ENCODE measurements at regions not wholly inside any gene's neighbourhood (a gene's known extent, or its start where the extent isn't known, plus 50 kb on each side); places are given as distances from the start of the nearest gene placed in this dataset.

DNA sequence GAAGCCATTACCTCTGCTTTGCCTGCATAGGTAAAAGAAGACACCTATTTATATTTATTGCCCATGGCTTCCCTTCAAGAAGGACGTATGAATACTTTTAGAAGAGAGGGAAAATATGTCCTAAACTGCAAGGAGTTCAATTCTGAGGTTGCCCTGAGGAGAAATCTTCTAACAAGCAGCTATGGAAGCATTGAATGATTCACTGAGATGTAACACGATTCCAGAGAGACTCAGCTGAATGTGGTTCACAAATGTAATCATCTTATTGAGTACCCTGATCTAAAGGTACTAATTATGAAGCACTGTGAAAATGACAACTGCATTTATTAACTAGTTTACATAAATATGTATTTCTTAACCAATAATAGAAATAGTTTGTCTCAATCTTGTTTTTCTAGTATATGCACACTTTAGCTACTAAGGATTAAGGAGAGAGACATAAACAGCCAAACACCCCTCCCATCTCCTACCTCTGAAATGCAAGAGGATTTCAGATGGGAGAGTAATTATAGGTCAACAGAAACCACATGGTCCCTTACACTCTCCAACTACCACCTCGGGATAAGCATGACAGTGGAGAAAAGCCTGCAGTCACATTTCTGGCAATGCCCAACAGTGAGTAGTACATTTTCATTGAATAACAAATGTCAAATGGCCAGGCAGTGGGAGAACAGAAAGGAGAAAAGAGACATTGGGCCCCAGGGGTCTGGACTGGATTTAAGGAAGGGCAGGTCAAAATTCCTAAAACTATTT, 506.2 kb upstream of the IL12A start:
- Histone ChIP-seq H3K14ac (ENCODE audit: low read length) (no peak overlapping the region), H3K27me3 (ENCODE audit: control insufficient read depth in 3 of 3, insufficient read depth in 3 of 3, low read depth in 1 of 3, low read length in 3 of 3) (no peaks in the 10 kb centered on the region), H3K4me1 (ENCODE audit: control insufficient read depth in 2 of 2, insufficient read depth in 1 of 2, low read depth in 1 of 2, low read length in 2 of 2) (no peaks in the 10 kb centered on the region), H2BK15ac (ENCODE audit: low read length) (no peak overlapping the region), H3K4me3 (ENCODE audit: low read length in 2 of 2) (no peak overlapping the region), H2BK5ac (ENCODE audit: low read length) (no peak overlapping the region), H3K79me1 (ENCODE audit: low read depth, low read length) (no peaks in the 10 kb centered on the region), H3K36me3 (replicated peaks in 1 of 2; ENCODE audit: control insufficient read depth in 2 of 2, insufficient read depth in 2 of 2, low read length in 2 of 2) (no peaks in the 10 kb centered on the region), H2BK120ac (ENCODE audit: low read depth, low read length) (no peak overlapping the region), H3K9ac (ENCODE audit: low read depth, low read length, poor library complexity) (no peak overlapping the region), H4K8ac (ENCODE audit: low read depth, low read length) (no peak overlapping the region), H4K91ac (ENCODE audit: low read depth, low read length, poor library complexity) (no peak overlapping the region), H3K27ac (replicated peaks; ENCODE audit: low read length) (no peak overlapping the region), H2AK5ac (ENCODE audit: low read depth, low read length) (no peak overlapping the region), H2AFZ (ENCODE audit: low read length) (no peak overlapping the region), H3K9me3 (replicated peaks in 1 of 2; ENCODE audit: control insufficient read depth in 2 of 2, insufficient read depth in 1 of 2, low read depth in 1 of 2, low read length in 2 of 2) (no peaks in the 10 kb centered on the region), H3K18ac (ENCODE audit: low read length) (no peak overlapping the region), H2BK12ac (ENCODE audit: low read length) (no peak overlapping the region), H3K4me2 (ENCODE audit: insufficient read depth, low read length, poor library complexity, severe bottlenecking) (no peak overlapping the region), H3K4ac (ENCODE audit: low read length) (no peak overlapping the region), H3K23ac (ENCODE audit: low read depth, low read length, poor library complexity) (no peak overlapping the region)
- no CpG with 5 or more reads among the region's 3 CpGs for whole genome bisulfite sequencing, 2 donors (ENCODE audit: extremely low coverage in 2 of 2, insufficient read length in 2 of 2, insufficient replicate concordance in 1 of 2)
- no peak for DNase-seq (ENCODE audit: low spot score)

GRCh38 chr3:159482994-159483367, 505.7 kb upstream of the IL12A start:
- no peak overlapping the region for H2BK5ac ChIP-seq (ENCODE audit: low read length)
- H3K79me1 ChIP-seq (ENCODE audit: low read depth, low read length) = no peaks in the 10 kb centered on the region
- H3K4me2 ChIP-seq (ENCODE audit: insufficient read depth, low read length, poor library complexity, severe bottlenecking) = no peak overlapping the region
- H3K4me1 ChIP-seq (ENCODE audit: control insufficient read depth in 2 of 2, insufficient read depth in 1 of 2, low read depth in 1 of 2, low read length in 2 of 2) = no peaks in the 10 kb centered on the region
- H2BK12ac ChIP-seq (ENCODE audit: low read length) = no peak overlapping the region
- H3K9ac ChIP-seq (ENCODE audit: low read depth, low read length, poor library complexity) = no peak overlapping the region
- WGBS, 2 donors (ENCODE audit: extremely low coverage in 2 of 2, insufficient read length in 2 of 2, insufficient replicate concordance in 1 of 2) = no CpG with 5 or more reads among the region's 5 CpGs
- no peaks in the 10 kb centered on the region for H3K36me3 ChIP-seq (replicated peaks in 1 of 2; ENCODE audit: control insufficient read depth in 2 of 2, insufficient read depth in 2 of 2, low read length in 2 of 2)
- DNase-seq (ENCODE audit: low spot score) = no peak
- H4K91ac ChIP-seq (ENCODE audit: low read depth, low read length, poor library complexity) = no peak overlapping the region
- no peak overlapping the region for H2AK5ac ChIP-seq (ENCODE audit: low read depth, low read length)
- no peak overlapping the region for H3K4me3 ChIP-seq (ENCODE audit: low read length in 2 of 2)
- H2AFZ ChIP-seq (ENCODE audit: low read length) = no peak overlapping the region
- H3K27me3 ChIP-seq (ENCODE audit: control insufficient read depth in 3 of 3, insufficient read depth in 3 of 3, low read depth in 1 of 3, low read length in 3 of 3) = no peaks in the 10 kb centered on the region
- no peak overlapping the region for H2BK15ac ChIP-seq (ENCODE audit: low read length)
- H4K8ac ChIP-seq (ENCODE audit: low read depth, low read length) = no peak overlapping the region
- no peak overlapping the region for H3K27ac ChIP-seq (replicated peaks; ENCODE audit: low read length)
- H3K9me3 ChIP-seq (replicated peaks in 1 of 2; ENCODE audit: control insufficient read depth in 2 of 2, insufficient read depth in 1 of 2, low read depth in 1 of 2, low read length in 2 of 2) = no peaks in the 10 kb centered on the region
- H3K23ac ChIP-seq (ENCODE audit: low read depth, low read length, poor library complexity) = no peak overlapping the region
- H3K18ac ChIP-seq (ENCODE audit: low read length) = no peak overlapping the region
- no peak overlapping the region for H3K4ac ChIP-seq (ENCODE audit: low read length)
- H3K14ac ChIP-seq (ENCODE audit: low read length) = no peak overlapping the region
- no peak overlapping the region for H2BK120ac ChIP-seq (ENCODE audit: low read depth, low read length)

- Histone ChIP-seq H3K79me1 (ENCODE audit: low read depth, low read length) (no peaks in the 10 kb centered on the region), H3K4ac (ENCODE audit: low read length) (no peak overlapping the region), H2BK12ac (ENCODE audit: low read length) (no peak overlapping the region), H2AK5ac (ENCODE audit: low read depth, low read length) (no peak overlapping the region), H3K23ac (ENCODE audit: low read depth, low read length, poor library complexity) (no peak overlapping the region), H3K9ac (ENCODE audit: low read depth, low read length, poor library complexity) (no peak overlapping the region), H3K4me1 (ENCODE audit: control insufficient read depth in 2 of 2, insufficient read depth in 1 of 2, low read depth in 1 of 2, low read length in 2 of 2) (no peaks in the 10 kb centered on the region), H4K8ac (ENCODE audit: low read depth, low read length) (no peak overlapping the region), H3K4me2 (ENCODE audit: insufficient read depth, low read length, poor library complexity, severe bottlenecking) (no peak overlapping the region), H3K27ac (replicated peaks; ENCODE audit: low read length) (no peak overlapping the region), H3K18ac (ENCODE audit: low read length) (no peak overlapping the region), H3K14ac (ENCODE audit: low read length) (no peak overlapping the region), H2BK5ac (ENCODE audit: low read length) (no peak overlapping the region), H2BK15ac (ENCODE audit: low read length) (no peak overlapping the region), H4K91ac (ENCODE audit: low read depth, low read length, poor library complexity) (no peak overlapping the region), H3K27me3 (ENCODE audit: control insufficient read depth in 3 of 3, insufficient read depth in 3 of 3, low read depth in 1 of 3, low read length in 3 of 3) (no peaks in the 10 kb centered on the region), H2AFZ (ENCODE audit: low read length) (no peak overlapping the region), H3K4me3 (ENCODE audit: low read length in 2 of 2) (no peak overlapping the region), H3K9me3 (replicated peaks in 1 of 2; ENCODE audit: control insufficient read depth in 2 of 2, insufficient read depth in 1 of 2, low read depth in 1 of 2, low read length in 2 of 2) (no peaks in the 10 kb centered on the region), H2BK120ac (ENCODE audit: low read depth, low read length) (no peak overlapping the region), H3K36me3 (replicated peaks in 1 of 2; ENCODE audit: control insufficient read depth in 2 of 2, insufficient read depth in 2 of 2, low read length in 2 of 2) (no peaks in the 10 kb centered on the region)
- no peak for DNase-seq (ENCODE audit: low spot score)
- WGBS, 2 donors (ENCODE audit: extremely low coverage in 2 of 2, insufficient read length in 2 of 2, insufficient replicate concordance in 1 of 2) = no CpG with 5 or more reads among the region's 2 CpGs
Measured at GRCh38 chr3:159486580-159486979, 502.1 kb upstream of the IL12A start.

GRCh38 chr3:159487304-159487703, 501.3 kb upstream of the IL12A start:
- Histone ChIP-seq H4K8ac (ENCODE audit: low read depth, low read length) (no peak overlapping the region), H3K36me3 (replicated peaks in 1 of 2; ENCODE audit: control insufficient read depth in 2 of 2, insufficient read depth in 2 of 2, low read length in 2 of 2) (no peaks in the 10 kb centered on the region), H2AFZ (ENCODE audit: low read length) (no peak overlapping the region), H3K9me3 (replicated peaks in 1 of 2; ENCODE audit: control insufficient read depth in 2 of 2, insufficient read depth in 1 of 2, low read depth in 1 of 2, low read length in 2 of 2) (no peaks in the 10 kb centered on the region), H3K4me2 (ENCODE audit: insufficient read depth, low read length, poor library complexity, severe bottlenecking) (no peak overlapping the region), H2AK5ac (ENCODE audit: low read depth, low read length) (no peak overlapping the region), H3K4ac (ENCODE audit: low read length) (no peak overlapping the region), H2BK12ac (ENCODE audit: low read length) (no peak overlapping the region), H3K4me3 (ENCODE audit: low read length in 2 of 2) (no peak overlapping the region), H4K91ac (ENCODE audit: low read depth, low read length, poor library complexity) (no peak overlapping the region), H2BK5ac (ENCODE audit: low read length) (no peak overlapping the region), H3K14ac (ENCODE audit: low read length) (no peak overlapping the region), H3K9ac (ENCODE audit: low read depth, low read length, poor library complexity) (no peak overlapping the region), H2BK120ac (ENCODE audit: low read depth, low read length) (no peak overlapping the region), H2BK15ac (ENCODE audit: low read length) (no peak overlapping the region), H3K79me1 (ENCODE audit: low read depth, low read length) (no peaks in the 10 kb centered on the region), H3K4me1 (ENCODE audit: control insufficient read depth in 2 of 2, insufficient read depth in 1 of 2, low read depth in 1 of 2, low read length in 2 of 2) (no peaks in the 10 kb centered on the region), H3K23ac (ENCODE audit: low read depth, low read length, poor library complexity) (no peak overlapping the region), H3K27me3 (ENCODE audit: control insufficient read depth in 3 of 3, insufficient read depth in 3 of 3, low read depth in 1 of 3, low read length in 3 of 3) (no peaks in the 10 kb centered on the region), H3K27ac (replicated peaks; ENCODE audit: low read length) (no peak overlapping the region), H3K18ac (ENCODE audit: low read length) (no peak overlapping the region)
- WGBS, 2 donors (ENCODE audit: extremely low coverage in 2 of 2, insufficient read length in 2 of 2, insufficient replicate concordance in 1 of 2) = no CpG with 5 or more reads among the region's 2 CpGs
- no peak for DNase-seq (ENCODE audit: low spot score)

Data from neuronal stem cell (in vitro differentiated cells).